HCT116 (cell line): ENCODE measurements at regions not wholly inside any gene's neighbourhood (a gene's known extent, or its start where the extent isn't known, plus 50 kb on each side); places are given as distances from the start of the nearest gene placed in this dataset.

Source experiments
- ATAC-seq: fragments of 200-7000 bp; cut with Tn5 transposase; 2 replicates; pipeline ENCODE4 v1.9.1; 2020; ENCODE audit warnings: mild to moderate bottlenecking, moderate library complexity
- BruUV-seq: library from RNA; stranded (reverse); fragments of 400-500 nt; replicated peaks from 2 replicates; lab custom pipeline; 2021; lab: Mats Ljungman, UMichigan
- CTCF ChIA-PET: fragments of 300-600 bp; sonication (Branson Sonifier 250); formaldehyde crosslinking; loops from one replicate; lab custom pipeline; 2021; ENCODE audit warnings: antibody characterized with exemption; lab: Charles Lee
- POLR2A ChIA-PET: fragments of 300-600, 350-600 bp; sonication (Branson Sonifier 250); formaldehyde crosslinking; loops from one replicate; lab custom pipeline; 2021; ENCODE audit warnings: antibody characterized with exemption; lab: Charles Lee
- RAD21 ChIA-PET, 2 experiments: fragments of 300-600 bp; sonication (Branson Sonifier 250); formaldehyde crosslinking; loops; one replicate each; lab custom pipeline; 2023; ENCODE audit warnings: low total read pairs in 2 of 2; ENCODE audit not compliant: uncharacterized antibody in 2 of 2, unreplicated experiment in 2 of 2, low non-redundant PET in 1 of 2; lab: Charles Lee
- DNase-seq: peaks from one replicate; pipeline ENCODE4 v3.0.0-alpha.2; 2010; ENCODE audit warnings: low read depth, low spot score
- H2AFZ ChIP-seq: fragments of 200-600 bp; shearing (Covaris generic), sonication (generic); 2 replicates; pipeline ENCODE4 v1.6.1; 2017; ENCODE audit warnings: low read depth, mixed run types, mixed read lengths, antibody characterized with exemption, low read length; ENCODE audit not compliant: poor library complexity, severe bottlenecking
- H3K27ac ChIP-seq: 2 replicates; pipeline ENCODE4 v1.5.1; 2012; ENCODE audit warnings: low read depth, low read length
- H3K27me3 ChIP-seq: fragments of 200-600 bp; sonication (generic); 2 replicates; pipeline ENCODE4 v1.6.1; 2016; ENCODE audit warnings: mixed run types, low read length, mixed read lengths; ENCODE audit not compliant: insufficient read depth
- H3K36me3 ChIP-seq, 2 experiments: fragments of 200-500 bp in 1 of 2; fragments of 200-600 bp in 1 of 2; sonication (Bioruptor generic) in 1 of 2; sonication (generic) in 1 of 2; 2 replicates each; pipeline versions ENCODE4 v1.5.1 to v1.6.1; 2014 to 2016; ENCODE audit warnings: low read length in 2 of 2, inconsistent platforms in 1 of 2, mixed read lengths in 1 of 2, mixed run types in 1 of 2; ENCODE audit not compliant: insufficient read depth in 2 of 2, control insufficient read depth in 1 of 2
- H3K4me1 ChIP-seq, 2 experiments: fragments of 200-600 bp in 1 of 2; sonication (generic) in 1 of 2; 2 replicates each; pipeline versions ENCODE4 v1.5.1 to v1.6.1; 2012 to 2017; ENCODE audit warnings: low read length in 2 of 2, inconsistent platforms in 1 of 2, mild to moderate bottlenecking in 1 of 2, mixed read lengths in 1 of 2, mixed run types in 1 of 2, moderate library complexity in 1 of 2; ENCODE audit not compliant: insufficient read depth in 2 of 2, control insufficient read depth in 1 of 2
- H3K4me2 ChIP-seq: fragments of 200-600 bp; sonication (generic); 2 replicates; pipeline ENCODE4 v1.6.1; 2017; ENCODE audit warnings: mixed run types, low read length, mixed read lengths
- H3K4me3 ChIP-seq, 2 experiments: fragments of 200-600 bp in 1 of 2; sonication (generic) in 1 of 2; replicated peaks in 1 of 2; 2 replicates each; pipeline ENCODE4 v1.5.1; 2011 to 2016; ENCODE audit warnings: low read length in 2 of 2, control low read depth in 1 of 2, low read depth in 1 of 2, mild to moderate bottlenecking in 1 of 2, mixed read lengths in 1 of 2, mixed run types in 1 of 2
- H3K79me2 ChIP-seq: fragments of 200-600 bp; sonication (generic); 2 replicates; pipeline ENCODE4 v1.6.1; 2017; ENCODE audit warnings: mild to moderate bottlenecking, mixed run types, low read length, moderate library complexity, mixed read lengths; ENCODE audit not compliant: insufficient read depth
- H3K9ac ChIP-seq: fragments of 200-600 bp; sonication (generic); 2 replicates; pipeline ENCODE4 v1.6.1; 2016; ENCODE audit warnings: low read length, mixed read lengths
- H3K9me2 ChIP-seq: fragments of 200-600 bp; sonication (generic), shearing (Covaris generic); 2 replicates; pipeline ENCODE4 v1.6.1; 2017; ENCODE audit warnings: mixed run types, mild to moderate bottlenecking, moderate library complexity; ENCODE audit not compliant: insufficient read depth
- H3K9me3 ChIP-seq, 2 experiments: fragments of 200-500 bp in 1 of 2; fragments of 200-600 bp in 1 of 2; sonication (Bioruptor generic) in 1 of 2; sonication (generic) in 1 of 2; 2 replicates each; pipeline ENCODE4 v1.6.1; 2014 to 2017; ENCODE audit warnings: low read length in 2 of 2, mixed read lengths in 2 of 2, inconsistent platforms in 1 of 2, low read depth in 1 of 2, mild to moderate bottlenecking in 1 of 2, mixed run types in 1 of 2, moderate library complexity in 1 of 2; ENCODE audit not compliant: control insufficient read depth in 1 of 2, insufficient read depth in 1 of 2
- H4K20me1 ChIP-seq: fragments of 200-600 bp; sonication (generic), shearing (Covaris generic); 2 replicates; pipeline ENCODE4 v1.6.1; 2017; ENCODE audit warnings: mixed run types, mild to moderate bottlenecking, moderate library complexity; ENCODE audit not compliant: insufficient read depth
- CBX3 ChIP-seq: IDR thresholded peaks from 2 replicates; pipeline ENCODE4 v1.6.1; 2012; ENCODE audit warnings: low read depth
- CEBPB ChIP-seq: IDR thresholded peaks from 2 replicates; pipeline ENCODE4 v1.6.1; 2012; ENCODE audit warnings: low read depth
- EGR1 ChIP-seq: IDR thresholded peaks from 2 replicates; pipeline ENCODE4 v1.6.1; 2012; ENCODE audit warnings: low read depth
- ELF1 ChIP-seq: IDR thresholded peaks from 2 replicates; pipeline ENCODE4 v1.6.1; 2012; ENCODE audit warnings: low read depth, borderline replicate concordance
- EZH2 ChIP-seq: fragments of 200-600 bp; sonication (generic); IDR thresholded peaks from 2 replicates; pipeline ENCODE4 v1.6.1; 2017; ENCODE audit warnings: antibody characterized with exemption, mixed run types
- EZH2phosphoT487 ChIP-seq: fragments of 200-600 bp; IDR thresholded peaks from 2 replicates; pipeline ENCODE4 v1.6.1; 2018; ENCODE audit warnings: antibody characterized with exemption, borderline replicate concordance
- FOSL1 ChIP-seq: IDR thresholded peaks from 2 replicates; pipeline ENCODE4 v1.6.1; 2012; ENCODE audit warnings: low read depth
- JUND ChIP-seq: IDR thresholded peaks from 2 replicates; pipeline ENCODE4 v1.6.1; 2012
- MAX ChIP-seq: IDR thresholded peaks from 2 replicates; pipeline ENCODE4 v1.6.1; 2012
- POLR2A ChIP-seq: IDR thresholded peaks from 2 replicates; pipeline ENCODE4 v1.7.0; 2011; ENCODE audit warnings: borderline replicate concordance; ENCODE audit not compliant: insufficient read depth, insufficient read length; ENCODE audit errors: extremely low read depth
- POLR2AphosphoS5 ChIP-seq: IDR thresholded peaks from 2 replicates; pipeline ENCODE4 v1.6.1; 2011; ENCODE audit warnings: mild to moderate bottlenecking, low read depth, low read length, moderate library complexity
- RAD21 ChIP-seq: IDR thresholded peaks from 2 replicates; pipeline ENCODE4 v1.6.1; 2012; ENCODE audit warnings: low read depth, mild to moderate bottlenecking
- SIN3A ChIP-seq: IDR thresholded peaks from 2 replicates; pipeline ENCODE4 v1.6.1; 2012; ENCODE audit warnings: low read depth
- SP1 ChIP-seq: IDR thresholded peaks from 2 replicates; pipeline ENCODE4 v1.6.1; 2012; ENCODE audit warnings: low read depth
- SRF ChIP-seq: IDR thresholded peaks from 2 replicates; pipeline ENCODE4 v1.6.1; 2012; ENCODE audit warnings: low read depth
- TCF7L2 ChIP-seq: IDR thresholded peaks from 2 replicates; pipeline ENCODE4 v1.7.0; 2011; ENCODE audit warnings: borderline replicate concordance, inconsistent platforms; ENCODE audit not compliant: insufficient read depth, insufficient read length; ENCODE audit errors: extremely low read depth
- YY1 ChIP-seq: IDR thresholded peaks from 2 replicates; pipeline ENCODE4 v1.6.1; 2011; ENCODE audit warnings: low read length, low read depth, moderate library complexity, mild to moderate bottlenecking; ENCODE audit not compliant: insufficient replicate concordance; ENCODE audit errors: extremely low read depth
- ZFX ChIP-seq: fragments of 450-650 bp; IDR thresholded peaks from 2 replicates; pipeline ENCODE4 v1.6.1; 2017
- ZNF274 ChIP-seq: fragments of 200-500 bp; sonication (Bioruptor generic); IDR thresholded peaks from 2 replicates; pipeline ENCODE4 v1.6.1; 2014; ENCODE audit warnings: mild to moderate bottlenecking, low read depth, low read length, inconsistent platforms
- intact Hi-C: fragments of 100-400 bp; cut with micrococcal nuclease; formaldehyde crosslinking; loops from 2 replicates; pipeline ENCODE4 v1.10.0; 2022
- TF ChIP-seq, protein P1 (sequence below): IDR thresholded peaks from 2 replicates; pipeline ENCODE4 v1.6.1; 2012; ENCODE audit warnings: low read depth

GRCh38 chr17:62160816-62161215, 95.7 kb upstream of the MED13 start:
- H4K20me1 ChIP-seq: no peaks in the 10 kb centered on the region
- ChIA-PET CTCF (interaction anchor here (1.3 kb wide), 1 partner anchor 51 kb away, joined by 4 read pairs; no protein-coding TSS in a partner anchor), POLR2A (no interaction called here), RAD21 (no interaction called here)
- DNase-seq: no peak
- TF ChIP-seq EZH2phosphoT487: no peak
- TF ChIP-seq SRF: no peak
- TF ChIP-seq SIN3A: no peak
- no peak for TF ChIP-seq SP1
- TF ChIP-seq ZNF274: no peak
- no peak for TF ChIP-seq TCF7L2
- TF ChIP-seq MAX: no peak
- no peak for TF ChIP-seq CBX3
- TF ChIP-seq POLR2AphosphoS5: no peak
- no peak for TF ChIP-seq ELF1
- TF ChIP-seq ZFX: no peak
- TF ChIP-seq CEBPB: no peak
- no peak for TF ChIP-seq EGR1
- TF ChIP-seq, protein P1, sequence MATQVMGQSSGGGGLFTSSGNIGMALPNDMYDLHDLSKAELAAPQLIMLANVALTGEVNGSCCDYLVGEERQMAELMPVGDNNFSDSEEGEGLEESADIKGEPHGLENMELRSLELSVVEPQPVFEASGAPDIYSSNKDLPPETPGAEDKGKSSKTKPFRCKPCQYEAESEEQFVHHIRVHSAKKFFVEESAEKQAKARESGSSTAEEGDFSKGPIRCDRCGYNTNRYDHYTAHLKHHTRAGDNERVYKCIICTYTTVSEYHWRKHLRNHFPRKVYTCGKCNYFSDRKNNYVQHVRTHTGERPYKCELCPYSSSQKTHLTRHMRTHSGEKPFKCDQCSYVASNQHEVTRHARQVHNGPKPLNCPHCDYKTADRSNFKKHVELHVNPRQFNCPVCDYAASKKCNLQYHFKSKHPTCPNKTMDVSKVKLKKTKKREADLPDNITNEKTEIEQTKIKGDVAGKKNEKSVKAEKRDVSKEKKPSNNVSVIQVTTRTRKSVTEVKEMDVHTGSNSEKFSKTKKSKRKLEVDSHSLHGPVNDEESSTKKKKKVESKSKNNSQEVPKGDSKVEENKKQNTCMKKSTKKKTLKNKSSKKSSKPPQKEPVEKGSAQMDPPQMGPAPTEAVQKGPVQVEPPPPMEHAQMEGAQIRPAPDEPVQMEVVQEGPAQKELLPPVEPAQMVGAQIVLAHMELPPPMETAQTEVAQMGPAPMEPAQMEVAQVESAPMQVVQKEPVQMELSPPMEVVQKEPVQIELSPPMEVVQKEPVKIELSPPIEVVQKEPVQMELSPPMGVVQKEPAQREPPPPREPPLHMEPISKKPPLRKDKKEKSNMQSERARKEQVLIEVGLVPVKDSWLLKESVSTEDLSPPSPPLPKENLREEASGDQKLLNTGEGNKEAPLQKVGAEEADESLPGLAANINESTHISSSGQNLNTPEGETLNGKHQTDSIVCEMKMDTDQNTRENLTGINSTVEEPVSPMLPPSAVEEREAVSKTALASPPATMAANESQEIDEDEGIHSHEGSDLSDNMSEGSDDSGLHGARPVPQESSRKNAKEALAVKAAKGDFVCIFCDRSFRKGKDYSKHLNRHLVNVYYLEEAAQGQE: no peak
- no peak for TF ChIP-seq JUND
- no peak for TF ChIP-seq RAD21
- TF ChIP-seq POLR2A: no peak
- TF ChIP-seq EZH2: no peak
- no peak for TF ChIP-seq FOSL1
- TF ChIP-seq YY1: no peak
- H3K4me1 ChIP-seq: peaks cover 38 to 58% of the 10 kb centered on the region in 2 experiments
- H3K4me3 ChIP-seq: no peak overlapping the region
- no peaks in the 10 kb centered on the region for H3K9me3 ChIP-seq
- ATAC-seq: no peak
- no peak overlapping the region for H3K27ac ChIP-seq
- intact Hi-C loops: no loop called here
- no peak overlapping the region for H2AFZ ChIP-seq
- H3K36me3 ChIP-seq: no peaks in the 10 kb centered on the region
- no peaks in the 10 kb centered on the region for H3K27me3 ChIP-seq
- H3K79me2 ChIP-seq: no peaks in the 10 kb centered on the region
- no peak overlapping the region for H3K4me2 ChIP-seq
- BruUV-seq: no TSS peak
- no peak overlapping the region for H3K9ac ChIP-seq
- no peaks in the 10 kb centered on the region for H3K9me2 ChIP-seq
